ENCODE measurements at regions not wholly inside any gene's neighbourhood (a gene's known extent, or its start where the extent isn't known, plus 50 kb on each side); places are given as distances from the start of the nearest gene placed in this dataset.

DNA sequence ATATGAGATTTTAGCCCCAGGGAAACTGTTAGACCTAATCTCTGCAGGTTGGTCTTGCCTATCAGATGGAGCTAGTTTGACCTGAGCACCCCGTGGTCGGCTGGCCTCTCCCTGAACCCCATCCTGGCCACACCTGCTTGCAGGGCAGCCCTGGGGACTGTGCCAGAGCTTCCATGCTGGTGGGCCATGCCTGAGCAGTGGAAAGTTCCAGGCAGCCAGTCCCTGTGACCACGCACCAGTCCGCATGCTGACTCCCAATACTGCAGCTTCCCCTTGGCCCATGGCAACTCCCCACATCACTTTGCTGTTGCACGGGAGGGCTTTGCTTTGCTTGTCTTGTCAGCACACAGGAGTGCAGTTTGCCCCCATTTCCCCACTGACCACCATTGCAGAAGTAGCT, 427.8 kb upstream of the SEMA3D start:
- no peak overlapping the region for H3K4me3 ChIP-seq (ENCODE audit: low read depth, low read length)
- DNase-seq (ENCODE audit: low read depth) = no peak
- in situ Hi-C loops (cut with HindIII; ENCODE audit: low sequenced_read_pairs) = no loop called here
- TF ChIP-seq, protein P1, sequence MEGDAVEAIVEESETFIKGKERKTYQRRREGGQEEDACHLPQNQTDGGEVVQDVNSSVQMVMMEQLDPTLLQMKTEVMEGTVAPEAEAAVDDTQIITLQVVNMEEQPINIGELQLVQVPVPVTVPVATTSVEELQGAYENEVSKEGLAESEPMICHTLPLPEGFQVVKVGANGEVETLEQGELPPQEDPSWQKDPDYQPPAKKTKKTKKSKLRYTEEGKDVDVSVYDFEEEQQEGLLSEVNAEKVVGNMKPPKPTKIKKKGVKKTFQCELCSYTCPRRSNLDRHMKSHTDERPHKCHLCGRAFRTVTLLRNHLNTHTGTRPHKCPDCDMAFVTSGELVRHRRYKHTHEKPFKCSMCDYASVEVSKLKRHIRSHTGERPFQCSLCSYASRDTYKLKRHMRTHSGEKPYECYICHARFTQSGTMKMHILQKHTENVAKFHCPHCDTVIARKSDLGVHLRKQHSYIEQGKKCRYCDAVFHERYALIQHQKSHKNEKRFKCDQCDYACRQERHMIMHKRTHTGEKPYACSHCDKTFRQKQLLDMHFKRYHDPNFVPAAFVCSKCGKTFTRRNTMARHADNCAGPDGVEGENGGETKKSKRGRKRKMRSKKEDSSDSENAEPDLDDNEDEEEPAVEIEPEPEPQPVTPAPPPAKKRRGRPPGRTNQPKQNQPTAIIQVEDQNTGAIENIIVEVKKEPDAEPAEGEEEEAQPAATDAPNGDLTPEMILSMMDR (IDR thresholded peaks at IDR 0.05; ENCODE audit: low read depth, low read length, missing control alignments) = no peak

DNA sequence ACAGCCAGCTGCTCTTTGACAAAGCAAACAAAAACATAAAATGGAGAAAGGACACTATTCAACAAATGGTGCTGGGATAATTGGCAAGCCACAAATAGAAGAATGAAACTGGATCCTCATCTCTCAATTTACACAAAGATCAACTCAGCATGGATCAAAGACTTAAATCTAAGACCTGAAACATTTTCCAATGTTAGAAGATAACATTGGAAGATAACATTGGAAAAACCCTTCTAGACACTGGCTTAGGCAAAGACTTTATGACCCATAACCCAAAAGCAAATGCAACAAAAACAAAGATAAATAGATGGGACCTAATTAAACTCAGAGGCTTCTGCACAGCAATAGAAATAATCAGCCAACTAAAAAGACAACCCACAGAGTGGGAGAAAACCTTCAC, 425.7 kb upstream of the SEMA3D start:
- H3K4me3 ChIP-seq (ENCODE audit: low read depth, low read length) = no peak overlapping the region
- in situ Hi-C loops (cut with HindIII; ENCODE audit: low sequenced_read_pairs) = no loop called here
- DNase-seq (ENCODE audit: low read depth) = no peak
- TF ChIP-seq, protein P1 (IDR thresholded peaks at IDR 0.05; ENCODE audit: low read depth, low read length, missing control alignments) = no peak

DNA sequence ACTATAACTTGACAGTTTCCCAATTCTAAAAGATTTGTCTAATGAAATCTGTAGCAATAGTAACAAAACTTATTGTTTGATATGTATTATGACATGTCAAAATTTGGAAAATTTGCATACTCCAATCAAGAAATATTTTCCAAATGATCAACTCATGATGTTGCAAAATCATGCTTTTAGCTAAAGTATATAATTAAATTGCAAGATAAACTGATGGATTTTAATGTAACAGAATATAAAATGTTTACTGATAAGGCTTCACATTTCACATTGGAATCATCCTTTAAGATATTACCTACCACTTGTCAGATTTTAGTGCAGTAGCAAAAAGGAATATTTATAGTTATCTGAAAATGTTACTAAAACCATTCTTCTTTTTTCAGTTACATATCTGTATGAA, 421.9 kb upstream of the SEMA3D start:
- DNase-seq (ENCODE audit: low read depth) = no peak
- in situ Hi-C loops (cut with HindIII; ENCODE audit: low sequenced_read_pairs) = no loop called here
- H3K4me3 ChIP-seq (ENCODE audit: low read depth, low read length) = no peak overlapping the region
- TF ChIP-seq, protein P1 (IDR thresholded peaks at IDR 0.05; ENCODE audit: low read depth, low read length, missing control alignments) = no peak

DNA sequence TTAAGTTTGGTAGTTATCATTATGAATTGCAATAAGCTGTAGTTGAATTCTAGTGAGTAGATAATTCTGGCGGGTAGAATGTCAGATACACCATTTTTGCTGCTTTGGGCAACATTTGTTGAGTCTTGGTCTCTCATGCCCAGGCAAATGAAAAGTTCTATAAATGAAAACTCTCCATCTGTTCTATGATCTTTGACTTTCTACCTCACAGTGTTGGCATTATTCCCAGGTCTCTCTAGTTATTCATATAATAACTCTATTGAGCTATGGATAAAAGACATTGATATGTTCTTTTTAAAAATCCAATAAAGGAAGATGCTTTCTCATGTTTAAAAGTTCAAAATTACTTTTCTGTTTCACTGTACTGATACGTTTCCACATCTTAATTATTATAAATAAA, 415.3 kb upstream of the SEMA3D start:
- H3K4me3 ChIP-seq (ENCODE audit: low read depth, low read length) = no peak overlapping the region
- in situ Hi-C loops (cut with HindIII; ENCODE audit: low sequenced_read_pairs) = no loop called here
- peak; percentile 20 for DNase-seq (ENCODE audit: low read depth)
- TF ChIP-seq, protein P1 (IDR thresholded peaks at IDR 0.05; ENCODE audit: low read depth, low read length, missing control alignments) = no peak

DNA sequence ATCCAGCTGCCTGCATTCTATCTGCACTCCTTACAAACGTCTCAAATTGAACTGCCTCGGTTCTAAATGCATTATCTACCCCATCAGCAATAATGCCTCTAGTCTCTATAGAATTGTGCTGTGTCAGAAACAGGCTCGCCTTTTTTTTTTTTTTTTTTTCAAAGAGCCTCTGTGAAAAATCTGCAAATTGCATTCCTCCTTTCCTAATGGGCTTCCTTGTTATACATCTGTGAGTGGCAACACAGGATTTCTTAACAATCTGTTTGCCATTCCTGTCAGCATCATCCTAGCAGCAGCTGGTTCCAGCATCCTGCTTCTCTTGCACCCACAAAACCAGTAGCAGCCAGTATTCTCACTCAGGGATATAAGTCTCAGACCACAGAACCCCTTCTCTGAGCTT, 413.5 kb upstream of the SEMA3D start:
- TF ChIP-seq, protein P1 (IDR thresholded peaks at IDR 0.05; ENCODE audit: low read depth, low read length, missing control alignments) = no peak
- in situ Hi-C loops (cut with HindIII; ENCODE audit: low sequenced_read_pairs) = no loop called here
- no peak overlapping the region for H3K4me3 ChIP-seq (ENCODE audit: low read depth, low read length)
- DNase-seq (ENCODE audit: low read depth) = no peak

DNA sequence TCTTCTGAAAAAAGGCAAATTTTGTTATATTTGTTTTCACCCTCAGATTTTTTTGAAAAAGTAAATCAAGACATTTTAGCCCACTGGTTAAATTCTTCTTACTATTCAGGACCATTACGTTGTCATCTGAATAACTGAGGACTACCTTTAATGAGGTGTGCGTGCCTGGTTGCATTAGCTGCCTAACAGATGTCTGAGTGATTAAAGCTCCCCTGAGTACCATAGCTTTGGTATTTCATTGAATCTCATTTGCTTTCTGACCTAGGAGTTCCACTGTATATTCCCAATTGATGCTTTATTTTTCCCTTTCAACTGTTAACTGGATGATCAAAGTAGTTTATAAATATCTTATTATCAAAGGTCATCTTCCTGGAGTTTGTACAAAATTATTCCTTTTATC, 410.0 kb upstream of the SEMA3D start:
- TF ChIP-seq, protein P1 (IDR thresholded peaks at IDR 0.05; ENCODE audit: low read depth, low read length, missing control alignments) = no peak
- in situ Hi-C loops (cut with HindIII; ENCODE audit: low sequenced_read_pairs) = no loop called here
- DNase-seq (ENCODE audit: low read depth) = no peak
- H3K4me3 ChIP-seq (ENCODE audit: low read depth, low read length) = no peak overlapping the region

DNA sequence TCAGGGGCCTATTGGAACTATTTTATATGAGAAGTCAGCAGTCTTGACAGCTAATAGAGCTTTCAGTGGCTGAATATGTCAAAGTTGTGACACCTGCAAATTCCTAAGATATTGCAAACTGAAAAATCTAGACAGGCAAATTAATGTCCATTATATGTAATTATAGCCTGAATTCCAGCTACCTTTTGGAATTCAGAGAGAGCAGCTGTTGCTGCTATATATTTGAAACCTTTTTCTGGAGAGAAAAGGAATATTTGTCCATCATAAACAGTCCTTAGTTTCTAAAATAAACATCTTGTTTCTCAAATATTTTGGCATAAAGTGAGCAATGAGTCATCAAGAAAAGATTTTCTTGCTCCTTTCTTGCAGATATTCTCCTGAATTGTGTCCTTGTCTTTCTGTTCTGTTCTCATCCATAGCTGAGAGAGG, 408.9 kb upstream of the SEMA3D start:
- DNase-seq (ENCODE audit: low read depth) = peak; percentile 32
- H3K4me3 ChIP-seq (ENCODE audit: low read depth, low read length) = no peak overlapping the region
- in situ Hi-C loops (cut with HindIII; ENCODE audit: low sequenced_read_pairs) = no loop called here
- TF ChIP-seq, protein P1 (IDR thresholded peaks at IDR 0.05; ENCODE audit: low read depth, low read length, missing control alignments) = no peak
